Gastroesophageal sphincter (tissue), 4 donors: ENCODE measurements at regions not wholly inside any gene's neighbourhood (a gene's known extent, or its start where the extent isn't known, plus 50 kb on each side); places are given as distances from the start of the nearest gene placed in this dataset.

ENCODE experiments used
- ATAC-seq: fragments of 150-250 bp; one replicate; pipeline ENCODE4 v1.9.1; 2016; ENCODE audit warnings: mild to moderate bottlenecking, moderate library complexity
- H3K27ac ChIP-seq, 4 donors: fragments of 200-600 bp; sonication (generic) in 3 of 4; 1 replicate in 3 of 4; 2 replicates in 1 of 4; pipeline ENCODE4 v1.5.1; 2016 to 2019
- H3K27me3 ChIP-seq: fragments of 200-600 bp; sonication (generic); one replicate; pipeline ENCODE4 v1.5.1; 2019
- H3K36me3 ChIP-seq, 2 donors: fragments of 200-600 bp; sonication (generic); one replicate each; pipeline ENCODE4 v1.5.1; 2019; ENCODE audit warnings: control low read depth in 1 of 2
- H3K4me1 ChIP-seq, 3 donors: fragments of 200-600 bp; sonication (generic); 1 replicate in 2 of 3; 2 replicates in 1 of 3; pipeline ENCODE4 v1.5.1; 2016 to 2019; ENCODE audit warnings: control low read depth in 2 of 3
- H3K4me3 ChIP-seq, 2 donors: fragments of 200-600 bp; sonication (generic); one replicate each; pipeline ENCODE4 v1.5.1; 2019; ENCODE audit warnings: mild to moderate bottlenecking in 1 of 2, moderate library complexity in 1 of 2
- H3K9me3 ChIP-seq, 3 donors: fragments of 200-600 bp; sonication (generic); one replicate each; pipeline ENCODE4 v1.5.1; 2017 to 2019; ENCODE audit warnings: control low read depth in 2 of 3
- CTCF ChIP-seq, 4 experiments: fragments of 200-600 bp in 2 of 4; fragments of 450-650 bp in 2 of 4; sonication (generic) in 1 of 4; IDR thresholded peaks; one replicate each; pipeline ENCODE4 v1.5.1; 2017 to 2019; ENCODE audit warnings: antibody characterized with exemption in 4 of 4, mild to moderate bottlenecking in 2 of 4, moderate library complexity in 2 of 4
- EP300 ChIP-seq: sonication (generic); formaldehyde crosslinking; IDR thresholded peaks from one replicate; pipeline ENCODE4 v1.6.1; 2017; ENCODE audit warnings: antibody characterized with exemption, mild to moderate bottlenecking
- POLR2A ChIP-seq, 2 donors: fragments of 450-650 bp; IDR thresholded peaks; one replicate each; pipeline ENCODE4 v1.6.1; 2017; ENCODE audit warnings: antibody characterized with exemption in 2 of 2, mild to moderate bottlenecking in 2 of 2, moderate library complexity in 1 of 2
- POLR2AphosphoS5 ChIP-seq: sonication (generic); formaldehyde crosslinking; IDR thresholded peaks from one replicate; pipeline ENCODE4 v1.6.1; 2017; ENCODE audit warnings: antibody characterized with exemption
- whole genome bisulfite sequencing, 2 donors: methylation state at CpG; one replicate each; pipeline ENCODE4 v1.1.5; 2018; ENCODE audit warnings: low coverage in 1 of 2; 5-methylcytosine and 5-hydroxymethylcytosine counted together

GRCh38 chr13:36533806-36534205 is 101.5 kb downstream of the CCNA1 start:
- no peak for ATAC-seq
- no peak overlapping the region for H3K27ac ChIP-seq
- H3K9me3 ChIP-seq = peaks cover 0 to 4% (median 0%) of the 10 kb centered on the region in 3 donors
- H3K4me1 ChIP-seq = peaks cover 0 to 13% (median 0%) of the 10 kb centered on the region in 3 donors
- H3K36me3 ChIP-seq = no peaks in the 10 kb centered on the region
- no peaks in the 10 kb centered on the region for H3K27me3 ChIP-seq
- 73 to 96% methylated on average over 2 of the region's 2 CpGs for WGBS, 2 donors
- no peak overlapping the region for H3K4me3 ChIP-seq
- no peak for TF ChIP-seq POLR2AphosphoS5
- TF ChIP-seq CTCF (IDR thresholded peaks at IDR 0.05) = no peak
- no peak for TF ChIP-seq POLR2A (IDR thresholded peaks at IDR 0.05)
- no peak for TF ChIP-seq EP300

- Histone ChIP-seq H3K27ac (no peak overlapping the region), H3K4me1 (no peaks in the 10 kb centered on the region), H3K4me3 (no peak overlapping the region), H3K9me3 (peaks cover 0 to 12% (median 0%) of the 10 kb centered on the region in 3 donors), H3K27me3 (no peaks in the 10 kb centered on the region), H3K36me3 (no peaks in the 10 kb centered on the region)
- ATAC-seq = no peak
- no peak for TF ChIP-seq EP300
- TF ChIP-seq POLR2AphosphoS5 = no peak
- TF ChIP-seq POLR2A (IDR thresholded peaks at IDR 0.05) = no peak
- TF ChIP-seq CTCF (IDR thresholded peaks at IDR 0.05) = no peak
- 74 to 87% methylated on average over 3 of the region's 3 CpGs for WGBS, 2 donors
These were observed 104.3 kb downstream of the CCNA1 start for GRCh38 chr13:36536546-36536945.

GRCh38 chr13:36543671-36544070 is 111.4 kb downstream of the CCNA1 start:
- ATAC-seq = no peak

GRCh38 chr13:36548129-36548528 is 115.8 kb downstream of the CCNA1 start:
- Histone ChIP-seq H3K27ac (no peak overlapping the region), H3K4me3 (no peak overlapping the region), H3K4me1 (no peaks in the 10 kb centered on the region), H3K27me3 (peaks cover 7% of the 10 kb centered on the region), H3K36me3 (no peaks in the 10 kb centered on the region), H3K9me3 (no peaks in the 10 kb centered on the region)
- no peak for ATAC-seq
- no peak for TF ChIP-seq EP300
- no peak for TF ChIP-seq POLR2A (IDR thresholded peaks at IDR 0.05)
- TF ChIP-seq CTCF (IDR thresholded peaks at IDR 0.05) = no peak
- no peak for TF ChIP-seq POLR2AphosphoS5
- WGBS, 2 donors = 63 to 70% methylated on average over 4 to 8 of the region's 9 CpGs

More at GRCh38 chr13:36543671-36544070, 111.4 kb downstream of the CCNA1 start:
- H3K27me3 ChIP-seq = peaks cover 3% of the 10 kb centered on the region
- peaks cover 0 to 9% (median 0%) of the 10 kb centered on the region in 3 donors for H3K9me3 ChIP-seq
- no peaks in the 10 kb centered on the region for H3K4me1 ChIP-seq
- TF ChIP-seq EP300 = no peak
- TF ChIP-seq CTCF (IDR thresholded peaks at IDR 0.05) = no peak
- TF ChIP-seq POLR2A (IDR thresholded peaks at IDR 0.05) = no peak
- no peak for TF ChIP-seq POLR2AphosphoS5
- no peak overlapping the region for H3K27ac ChIP-seq
- H3K4me3 ChIP-seq = no peak overlapping the region
- WGBS, 2 donors = 40 to 70% methylated on average over 3 to 4 of the region's 4 CpGs
- no peaks in the 10 kb centered on the region for H3K36me3 ChIP-seq

GRCh38 chr13:36549126-36549702 is 116.9 kb downstream of the CCNA1 start:
- Histone ChIP-seq H3K36me3 (no peaks in the 10 kb centered on the region), H3K27me3 (peaks cover 7% of the 10 kb centered on the region), H3K4me1 (no peaks in the 10 kb centered on the region), H3K9me3 (no peaks in the 10 kb centered on the region), H3K27ac (no peak overlapping the region), H3K4me3 (no peak overlapping the region)
- no peak for TF ChIP-seq EP300
- ATAC-seq = no peak
- 64% methylated on average over 1 of the region's 2 CpGs; no CpG with 5 or more reads in 1 of the 2 donors for WGBS, 2 donors
